GM21360 (cell line): ENCODE measurements at regions not wholly inside any gene's neighbourhood (a gene's known extent, or its start where the extent isn't known, plus 50 kb on each side); places are given as distances from the start of the nearest gene placed in this dataset.
"Not testable (repeated sequence)": the region's sequence is repeated elsewhere in the genome, so short reads cannot be mapped to it uniquely, and the experiment has no call there.

ENCODE experiments used
- ATAC-seq: cut with Tn5 transposase; IDR thresholded peaks from one replicate; pipeline ENCODE4 v1.9.1; 2021; ENCODE audit warnings: mild to moderate bottlenecking, moderate library complexity; ENCODE audit not compliant: unreplicated experiment

GRCh38 chr1:242651817-242652216 is 127.3 kb upstream of the PLD5 start:
- no peak for ATAC-seq

GRCh38 chr1:242641461-242641860 is 117.0 kb upstream of the PLD5 start:
- ATAC-seq = no peak

- no peak for ATAC-seq
Observed at GRCh38 chr1:242639104-242639503, 114.6 kb upstream of the PLD5 start.

- ATAC-seq = no peak
Observed at GRCh38 chr1:242634732-242635131, 110.2 kb upstream of the PLD5 start.

- no peak for ATAC-seq
Observed at GRCh38 chr1:242629396-242629795, 104.9 kb upstream of the PLD5 start.

GRCh38 chr1:242623756-242624155 is 99.3 kb upstream of the PLD5 start:
- ATAC-seq = no peak

GRCh38 chr1:242623119-242623518 is 98.6 kb upstream of the PLD5 start:
- no peak for ATAC-seq

GRCh38 chr1:242613266-242613815 is 88.8 kb upstream of the PLD5 start:
- no peak for ATAC-seq

GRCh38 chr1:242610209-242610608 is 85.7 kb upstream of the PLD5 start:
- ATAC-seq = no peak

- ATAC-seq = no peak
Observed at GRCh38 chr1:242605521-242605920, 81.0 kb upstream of the PLD5 start.

- ATAC-seq = no peak
Observed at GRCh38 chr1:242602001-242602400, 77.5 kb upstream of the PLD5 start.

- ATAC-seq = not testable (repeated sequence)
Observed at GRCh38 chr1:242593756-242594155, 69.3 kb upstream of the PLD5 start.

GRCh38 chr1:242586360-242586680 is 61.8 kb upstream of the PLD5 start:
- no peak for ATAC-seq

GRCh38 chr1:242585616-242586359 is 61.3 kb upstream of the PLD5 start:
- ATAC-seq = no peak

GRCh38 chr1:242582669-242583068 is 58.2 kb upstream of the PLD5 start:
- ATAC-seq = no peak

- ATAC-seq = no peak
Observed at GRCh38 chr1:242579528-242580235, 55.2 kb upstream of the PLD5 start.
